GM12878 (cell line): ENCODE measurements at regions not wholly inside any gene's neighbourhood (a gene's known extent, or its start where the extent isn't known, plus 50 kb on each side); places are given as distances from the start of the nearest gene placed in this dataset.

Source experiments
- ATAC-seq: fragments of 200-7000 bp; cut with Tn5 transposase; 3 replicates; pipeline ENCODE4 v1.9.1; 2020; ENCODE audit warnings: mild to moderate bottlenecking, moderate library complexity
- BruUV-seq: library from RNA; stranded (reverse); fragments of 400-500 nt; replicated peaks from 2 replicates; lab custom pipeline; 2021; lab: Mats Ljungman, UMichigan
- CTCF ChIA-PET: fragments of 300-600 bp; sonication (Branson Sonifier 250); formaldehyde crosslinking; extraction: SDS; loops from one replicate; lab custom pipeline; 2021; ENCODE audit warnings: inconsistent platforms; lab: Yijun Ruan, JAX
- POLR2A ChIA-PET: fragments of 350-600 bp; formaldehyde crosslinking; extraction: SDS; loops from one replicate; lab custom pipeline; 2021; ENCODE audit warnings: inconsistent platforms; lab: Charles Lee
- RAD21 ChIA-PET: fragments of 300-600 bp; sonication (Branson Sonifier 250); formaldehyde crosslinking; loops from one replicate; lab custom pipeline; 2023; ENCODE audit warnings: antibody characterized with exemption; ENCODE audit not compliant: unreplicated experiment; lab: Charles Lee
- SMC1A ChIA-PET: fragments of 300-600 bp; sonication (Branson Sonifier 250); formaldehyde crosslinking; loops from one replicate; lab custom pipeline; 2023; ENCODE audit not compliant: unreplicated experiment, uncharacterized antibody; lab: Charles Lee
- DNase-seq: peaks from one replicate; pipeline ENCODE4 v3.0.0-alpha.2; 2011; ENCODE audit warnings: low read depth, low spot score
- FAIRE-seq: peaks from 3 replicates; lab custom pipeline; 2011; peaks lifted over from hg19 to GRCh38; lab: Jason Lieb, UNC
- H2AFZ ChIP-seq: 2 replicates; pipeline ENCODE4 v1.6.0; 2011; ENCODE audit warnings: low read depth, low read length, control low read depth; ENCODE audit not compliant: control insufficient read depth
- H3K27ac ChIP-seq: 2 replicates; pipeline ENCODE4 v1.5.1; 2011; ENCODE audit warnings: control low read depth; ENCODE audit not compliant: control insufficient read depth, insufficient read depth
- H3K27me3 ChIP-seq, 2 experiments: replicated peaks in 1 of 2; 2 replicates each; pipeline versions ENCODE4 v1.6.0 to v1.6.1; 2011; ENCODE audit warnings: low read length in 1 of 2; ENCODE audit not compliant: control insufficient read depth in 2 of 2, insufficient read depth in 2 of 2
- H3K36me3 ChIP-seq, 2 experiments: 2 replicates each; pipeline ENCODE4 v1.5.1; 2011; ENCODE audit warnings: low read length in 1 of 2; ENCODE audit not compliant: control insufficient read depth in 2 of 2, insufficient read depth in 2 of 2
- H3K4me1 ChIP-seq: 2 replicates; pipeline ENCODE4 v1.6.1; 2011; ENCODE audit warnings: mild to moderate bottlenecking, low read length, moderate library complexity, mixed read lengths; ENCODE audit not compliant: control insufficient read depth, insufficient read depth
- H3K4me2 ChIP-seq: 2 replicates; pipeline ENCODE4 v1.6.0; 2011; ENCODE audit warnings: control low read depth; ENCODE audit not compliant: control insufficient read depth, insufficient read depth
- H3K4me3 ChIP-seq: fragments of 200-600 bp; sonication (generic); 2 replicates; pipeline ENCODE4 v1.5.1; 2016
- H3K79me2 ChIP-seq: 2 replicates; pipeline ENCODE4 v1.6.0; 2011; ENCODE audit warnings: low read length; ENCODE audit not compliant: control insufficient read depth, insufficient read depth
- H3K9ac ChIP-seq: 2 replicates; pipeline ENCODE4 v1.8.0; 2011; ENCODE audit warnings: low read length, control low read depth, mixed read lengths; ENCODE audit not compliant: control insufficient read depth, insufficient read depth
- H3K9me3 ChIP-seq: replicated peaks from 3 replicates; pipeline ENCODE4 v1.5.1; 2011; ENCODE audit warnings: mild to moderate bottlenecking, low read length; ENCODE audit not compliant: control insufficient read depth, insufficient read depth
- H4K20me1 ChIP-seq: 2 replicates; pipeline ENCODE4 v1.6.0; 2011; ENCODE audit not compliant: control insufficient read depth, insufficient read depth
- BHLHE40 ChIP-seq, 2 experiments: fragments of 450-650 bp in 1 of 2; IDR thresholded peaks; 2 replicates each; pipeline ENCODE4 v1.6.1; 2011 to 2017; ENCODE audit warnings: low read depth in 2 of 2, borderline replicate concordance in 1 of 2, improper control_type of control experiment in 1 of 2, low read length in 1 of 2, mild to moderate bottlenecking in 1 of 2
- FOXK2 ChIP-seq: fragments of 450-650 bp; IDR thresholded peaks from 2 replicates; pipeline ENCODE4 v1.6.1; 2017; ENCODE audit warnings: mild to moderate bottlenecking, moderate library complexity
- GABPA ChIP-seq: IDR thresholded peaks from 2 replicates; pipeline ENCODE4 v1.6.1; 2014; ENCODE audit warnings: antibody characterized with exemption, low read depth, mild to moderate bottlenecking, inconsistent platforms
- GATAD2B ChIP-seq: fragments of 450-650 bp; conservative IDR thresholded peaks from 2 replicates; pipeline ENCODE4 v1.6.1; 2017; ENCODE audit warnings: low read depth, mild to moderate bottlenecking, moderate library complexity
- MTA2 ChIP-seq: fragments of 450-650 bp; IDR thresholded peaks from 2 replicates; pipeline ENCODE4 v1.6.1; 2016; ENCODE audit warnings: low read depth, mild to moderate bottlenecking, moderate library complexity
- NRF1 ChIP-seq: conservative IDR thresholded peaks from 2 replicates; pipeline ENCODE4 v1.6.1; 2011; ENCODE audit warnings: mild to moderate bottlenecking, low read depth, low read length, improper control_type of control experiment
- POLR2AphosphoS5 ChIP-seq: IDR thresholded peaks from 2 replicates; pipeline ENCODE4 v1.6.1; 2011; ENCODE audit warnings: mild to moderate bottlenecking, low read length, inconsistent platforms
- RCOR1 ChIP-seq: conservative IDR thresholded peaks from 2 replicates; pipeline ENCODE4 v1.6.1; 2012; ENCODE audit warnings: low read depth, low read length, improper control_type of control experiment
- REST ChIP-seq: IDR thresholded peaks from 2 replicates; pipeline ENCODE4 v1.6.1; 2012; ENCODE audit warnings: mild to moderate bottlenecking, low read depth, low read length
- SRF ChIP-seq, 2 experiments: IDR thresholded peaks; 2 replicates each; pipeline ENCODE4 v1.6.1; 2011; ENCODE audit warnings: low read depth in 2 of 2, low read length in 2 of 2, mild to moderate bottlenecking in 1 of 2, moderate library complexity in 1 of 2
- TCF7 ChIP-seq: IDR thresholded peaks from 2 replicates; pipeline ENCODE4 v1.6.1; 2014; ENCODE audit warnings: antibody characterized with exemption, borderline replicate concordance
- ZBED1 ChIP-seq: IDR thresholded peaks from 2 replicates; pipeline ENCODE4 v1.6.1; 2016; ENCODE audit warnings: borderline replicate concordance
- ZNF24 ChIP-seq: fragments of 450-650 bp; IDR thresholded peaks from 2 replicates; pipeline ENCODE4 v1.6.1; 2017; ENCODE audit warnings: antibody characterized with exemption, mild to moderate bottlenecking
- WGBS: methylation state at CpG from one replicate; pipeline ENCODE4 v1.1.6; 2016; ENCODE audit warnings: low lambda C conversion rate; ENCODE audit not compliant: insufficient replicate concordance, insufficient coverage; ENCODE audit errors: missing lambda C conversion rate; 5-methylcytosine and 5-hydroxymethylcytosine counted together
- in situ Hi-C: fragments of 300-500 bp; cut with MboI; formaldehyde crosslinking; loops from 9 replicates; pipeline ENCODE4 v1.14.3; 2018; ENCODE audit warnings: mixed read lengths
- intact Hi-C: fragments of 100-400 bp; cut with micrococcal nuclease; formaldehyde crosslinking; loops from one replicate; pipeline ENCODE4 v1.14.2; 2022; ENCODE audit not compliant: unreplicated experiment
- TF ChIP-seq, protein P1 (sequence below): IDR thresholded peaks from 2 replicates; pipeline ENCODE4 v1.6.1; 2012; ENCODE audit warnings: low read depth, low read length, improper control_type of control experiment
- TF ChIP-seq, protein P2 (sequence below): IDR thresholded peaks from 2 replicates; pipeline ENCODE4 v1.6.1; 2011; ENCODE audit warnings: low read depth, mild to moderate bottlenecking, low read length, moderate library complexity, borderline replicate concordance; ENCODE audit errors: extremely low read depth

GRCh38 chr12:83574142-83574541 is 887.4 kb downstream of the TMTC2 start:
- ATAC-seq (no peak), FAIRE-seq (no peak), DNase-seq (no peak)
- H3K4me2 ChIP-seq: no peak overlapping the region
- H4K20me1 ChIP-seq: no peaks in the 10 kb centered on the region
- no peaks in the 10 kb centered on the region for H3K79me2 ChIP-seq
- in situ Hi-C loops (no loop called here), intact Hi-C loops (no loop called here)
- H3K36me3 ChIP-seq: no peaks in the 10 kb centered on the region
- WGBS: 39% methylated on average over 2 of the region's 2 CpGs
- no peaks in the 10 kb centered on the region for H3K27me3 ChIP-seq
- H2AFZ ChIP-seq: no peak overlapping the region
- no peaks in the 10 kb centered on the region for H3K4me1 ChIP-seq
- no TSS peak for BruUV-seq
- H3K27ac ChIP-seq: no peak overlapping the region
- H3K9me3 ChIP-seq: no peaks in the 10 kb centered on the region
- CTCF ChIA-PET: no interaction called here
- SMC1A ChIA-PET: interaction anchor here (1.1 kb wide), 1 partner anchor 9 kb away, joined by 3 read pairs; no protein-coding TSS in a partner anchor
- TF ChIP-seq REST (no peak), POLR2AphosphoS5 (no peak), BHLHE40 (IDR thresholded peaks at IDR 0.05; ENCODE audit: borderline replicate concordance in 1 of 2, low read depth in 2 of 2, low read length in 1 of 2) (no peak), ZBED1 (no peak), FOXK2 (no peak), TCF7 (no peak), GABPA (no peak), MTA2 (no peak), NRF1 (no peak), ZNF24 (no peak), GATAD2B (no peak), RCOR1 (no peak), SRF (IDR thresholded peaks at IDR 0.05; ENCODE audit: low read depth in 2 of 2, low read length in 2 of 2) (no peak)
- TF ChIP-seq, protein P1, sequence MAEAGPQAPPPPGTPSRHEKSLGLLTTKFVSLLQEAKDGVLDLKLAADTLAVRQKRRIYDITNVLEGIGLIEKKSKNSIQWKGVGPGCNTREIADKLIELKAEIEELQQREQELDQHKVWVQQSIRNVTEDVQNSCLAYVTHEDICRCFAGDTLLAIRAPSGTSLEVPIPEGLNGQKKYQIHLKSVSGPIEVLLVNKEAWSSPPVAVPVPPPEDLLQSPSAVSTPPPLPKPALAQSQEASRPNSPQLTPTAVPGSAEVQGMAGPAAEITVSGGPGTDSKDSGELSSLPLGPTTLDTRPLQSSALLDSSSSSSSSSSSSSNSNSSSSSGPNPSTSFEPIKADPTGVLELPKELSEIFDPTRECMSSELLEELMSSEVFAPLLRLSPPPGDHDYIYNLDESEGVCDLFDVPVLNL: no peak
- TF ChIP-seq, protein P2, sequence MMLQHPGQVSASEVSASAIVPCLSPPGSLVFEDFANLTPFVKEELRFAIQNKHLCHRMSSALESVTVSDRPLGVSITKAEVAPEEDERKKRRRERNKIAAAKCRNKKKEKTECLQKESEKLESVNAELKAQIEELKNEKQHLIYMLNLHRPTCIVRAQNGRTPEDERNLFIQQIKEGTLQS: no peak
- POLR2A ChIA-PET: no interaction called here
- RAD21 ChIA-PET: no interaction called here
- no peak overlapping the region for H3K4me3 ChIP-seq
- no peak overlapping the region for H3K9ac ChIP-seq
